ENCODE measurements at regions not wholly inside any gene's neighbourhood (a gene's known extent, or its start where the extent isn't known, plus 50 kb on each side); places are given as distances from the start of the nearest gene placed in this dataset.
"Not testable (repeated sequence)": the region's sequence is repeated elsewhere in the genome, so short reads cannot be mapped to it uniquely, and the experiment has no call there.

DNA sequence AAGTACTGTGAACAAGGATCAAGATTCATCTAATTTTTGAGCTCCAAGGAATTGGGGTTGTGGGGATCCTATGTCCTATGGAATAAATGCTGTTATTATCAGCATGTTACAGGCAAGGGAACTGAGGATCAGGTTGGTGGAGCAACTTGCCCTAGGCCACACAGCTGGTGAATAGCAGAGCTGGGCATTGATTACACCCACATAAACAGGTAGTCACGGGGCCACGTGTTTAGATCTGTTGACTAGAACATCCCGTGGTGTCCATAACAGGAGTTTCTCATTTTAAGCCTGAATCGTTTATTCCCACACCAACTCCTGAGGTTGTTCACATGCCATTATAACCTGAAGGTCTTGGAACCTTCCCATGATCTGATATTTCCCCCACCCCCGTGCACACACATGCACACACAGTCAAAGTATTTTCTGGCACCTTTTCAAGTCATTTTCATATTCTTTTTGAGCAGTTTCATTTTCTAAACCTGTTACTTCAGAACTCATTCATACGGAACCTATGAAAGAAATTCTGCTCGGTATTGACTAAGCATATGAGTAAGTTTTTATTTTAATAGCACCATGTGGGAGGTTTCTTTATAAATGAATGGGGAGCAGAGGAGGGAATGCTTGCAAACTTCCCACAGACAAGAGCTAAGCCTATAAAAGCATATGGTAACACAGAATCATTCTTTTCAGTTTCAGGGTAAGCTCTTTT, 338.1 kb downstream of the ANAPC1 start:
- DNase-seq, result not testable (repeated sequence)

DNA sequence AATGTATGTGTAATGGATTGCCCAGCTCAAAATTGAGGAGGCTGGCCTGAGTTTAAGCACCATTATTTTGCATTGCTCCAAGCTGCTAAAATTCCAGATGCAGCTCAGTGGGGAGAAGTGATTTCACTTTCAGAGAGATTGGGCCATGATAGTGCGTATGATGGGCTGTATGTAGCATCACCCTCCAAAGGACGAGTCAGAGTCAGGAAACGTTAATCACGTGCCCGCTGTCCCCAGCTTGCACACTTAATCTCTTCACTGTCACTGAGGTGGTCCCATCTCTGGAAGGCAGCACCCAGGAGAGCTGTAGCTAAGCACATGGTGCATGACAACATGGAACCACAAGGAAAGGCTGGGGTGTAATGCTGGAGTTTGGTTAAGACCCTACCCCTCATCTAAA, 337.4 kb downstream of the ANAPC1 start:
- DNase-seq, result not testable (repeated sequence)

DNA sequence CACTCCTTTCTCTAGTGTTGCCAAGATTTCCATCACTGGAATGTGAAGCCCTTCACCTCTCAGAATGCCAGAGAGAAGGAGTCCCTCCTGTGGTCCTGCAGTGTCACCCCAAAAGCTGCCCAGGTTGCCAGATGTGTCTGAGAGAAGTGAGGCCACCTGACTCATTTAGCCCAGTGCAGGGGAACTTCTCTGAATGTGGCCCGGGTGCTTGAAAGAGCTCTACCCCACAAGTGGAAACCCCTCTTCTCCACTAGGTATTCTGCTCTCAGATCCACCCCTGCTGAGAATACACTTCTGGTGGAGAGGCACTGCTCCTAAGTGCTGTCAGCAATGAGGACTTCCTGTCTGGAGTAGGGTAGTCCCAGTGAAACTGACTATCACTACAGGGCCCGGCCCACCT, 334.8 kb downstream of the ANAPC1 start:
- not testable (repeated sequence) for DNase-seq

DNA sequence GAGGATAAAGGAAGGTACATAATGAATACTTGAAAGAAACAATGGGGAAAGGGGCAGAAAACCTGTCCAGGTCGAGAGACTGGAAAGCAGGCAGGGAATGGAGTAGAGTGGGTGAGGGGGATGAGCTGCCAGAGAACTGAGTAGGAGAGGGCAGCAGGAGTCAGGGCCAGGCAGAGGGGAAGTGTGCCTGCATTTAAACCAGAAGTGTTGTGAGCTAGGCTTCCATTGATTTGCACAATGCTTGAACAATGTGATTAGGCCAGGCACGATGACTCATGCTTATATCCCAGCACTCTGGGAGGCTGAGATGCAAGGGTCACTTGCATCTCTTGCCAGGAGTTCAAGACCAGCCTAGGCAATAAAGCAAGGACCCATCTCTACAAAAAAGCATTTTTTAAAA, 332.6 kb downstream of the ANAPC1 start:
- not testable (repeated sequence) for DNase-seq

DNA sequence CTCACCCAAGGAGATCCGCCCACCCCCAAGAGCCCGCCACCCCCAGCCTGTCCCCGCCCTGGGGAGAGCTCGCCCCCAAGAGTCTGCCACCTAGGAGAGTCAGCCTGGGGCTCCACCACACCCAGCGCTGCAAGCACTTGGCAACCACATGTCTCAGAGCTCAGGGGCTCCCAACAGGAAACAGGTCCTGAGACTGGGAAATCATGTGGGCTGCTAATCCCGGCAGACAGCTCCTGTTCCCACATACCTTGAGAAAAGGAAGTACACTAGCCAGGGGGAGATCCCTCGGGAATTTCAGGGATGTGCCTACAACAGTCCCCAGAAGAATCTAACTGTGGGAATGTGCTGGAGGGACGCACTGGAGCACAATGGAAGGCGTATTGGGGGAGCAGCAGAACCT, 331.4 kb downstream of the ANAPC1 start:
- DNase-seq, result not testable (repeated sequence)

DNA sequence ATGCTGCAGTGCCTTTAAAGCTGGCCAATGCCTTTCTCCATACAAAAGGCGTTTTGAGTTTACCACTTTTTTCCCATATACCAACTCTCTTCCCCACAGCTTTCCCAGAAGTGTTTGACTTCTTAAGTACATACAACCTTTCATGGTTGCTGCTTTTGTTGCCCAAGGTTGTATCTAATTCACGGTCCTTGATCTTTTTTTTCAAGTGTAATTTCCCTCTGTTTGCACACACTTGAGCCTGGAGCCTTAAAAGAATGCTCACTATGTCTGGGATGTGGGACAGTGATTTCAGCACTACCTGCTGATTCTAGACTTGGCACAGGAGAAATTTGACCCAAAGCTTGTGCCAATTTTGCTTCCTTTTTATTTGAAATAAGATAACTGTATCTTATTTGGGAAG, 324.7 kb downstream of the ANAPC1 start:
- DNase-seq, result not testable (repeated sequence)

DNA sequence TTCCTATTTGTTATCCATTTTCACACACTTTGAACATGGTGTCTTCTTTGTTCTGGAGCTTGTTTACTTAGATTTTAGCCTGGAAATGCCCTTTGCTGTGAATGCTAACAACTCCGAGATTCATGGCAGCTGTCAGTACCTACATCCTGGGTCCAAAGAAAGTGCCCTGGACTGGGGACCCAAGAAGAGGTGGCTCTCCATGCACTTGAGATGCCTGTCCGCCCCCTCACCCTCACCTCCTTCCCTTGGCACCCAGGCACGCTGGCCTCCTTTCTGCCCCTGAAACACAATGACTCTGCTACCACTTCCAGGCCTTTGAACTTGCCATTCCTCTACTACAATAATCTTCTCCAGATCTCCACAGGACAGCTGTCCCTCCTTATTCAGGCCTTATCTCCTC, 324.2 kb downstream of the ANAPC1 start:
- DNase-seq, result not testable (repeated sequence)

DNA sequence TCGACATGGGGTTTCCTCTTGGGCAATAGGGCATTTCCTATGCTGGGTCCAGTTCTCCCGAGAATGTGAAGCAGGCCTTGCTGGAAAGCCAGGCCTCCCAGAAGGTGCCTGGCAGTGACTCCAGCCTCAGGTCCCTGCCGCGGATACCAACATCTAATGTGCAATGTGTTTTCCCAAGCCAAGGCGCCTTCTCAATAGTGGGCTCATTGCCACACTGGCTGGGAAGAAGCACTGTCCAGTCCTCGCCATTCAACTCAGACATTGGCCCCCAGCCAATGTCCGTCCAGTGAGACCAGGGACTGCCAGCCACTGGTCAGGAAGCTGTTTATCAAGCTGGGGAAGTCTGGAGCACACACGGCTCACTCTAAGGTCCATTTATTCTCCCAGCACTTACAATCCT, 317.9 kb downstream of the ANAPC1 start:
- not testable (repeated sequence) for DNase-seq

DNA sequence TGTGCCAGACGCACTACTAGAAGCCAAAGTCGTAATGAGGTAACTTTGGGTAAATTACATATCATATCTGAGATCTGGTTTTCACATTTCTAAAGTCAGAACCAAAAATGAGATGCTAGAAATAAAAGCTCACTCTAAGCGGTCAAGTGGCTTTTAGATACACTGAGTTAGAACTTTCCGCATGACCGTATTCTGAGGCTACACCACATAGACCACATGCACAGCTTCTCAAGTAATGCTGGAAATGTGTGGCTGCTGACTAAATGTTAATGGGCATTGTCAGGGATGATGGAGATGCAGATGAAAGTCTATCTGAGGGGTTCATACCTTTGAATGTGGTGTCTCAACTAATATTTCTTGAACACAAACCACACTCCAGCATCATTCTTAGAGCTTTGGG, 316.8 kb downstream of the ANAPC1 start:
- DNase-seq, result not testable (repeated sequence)

DNA sequence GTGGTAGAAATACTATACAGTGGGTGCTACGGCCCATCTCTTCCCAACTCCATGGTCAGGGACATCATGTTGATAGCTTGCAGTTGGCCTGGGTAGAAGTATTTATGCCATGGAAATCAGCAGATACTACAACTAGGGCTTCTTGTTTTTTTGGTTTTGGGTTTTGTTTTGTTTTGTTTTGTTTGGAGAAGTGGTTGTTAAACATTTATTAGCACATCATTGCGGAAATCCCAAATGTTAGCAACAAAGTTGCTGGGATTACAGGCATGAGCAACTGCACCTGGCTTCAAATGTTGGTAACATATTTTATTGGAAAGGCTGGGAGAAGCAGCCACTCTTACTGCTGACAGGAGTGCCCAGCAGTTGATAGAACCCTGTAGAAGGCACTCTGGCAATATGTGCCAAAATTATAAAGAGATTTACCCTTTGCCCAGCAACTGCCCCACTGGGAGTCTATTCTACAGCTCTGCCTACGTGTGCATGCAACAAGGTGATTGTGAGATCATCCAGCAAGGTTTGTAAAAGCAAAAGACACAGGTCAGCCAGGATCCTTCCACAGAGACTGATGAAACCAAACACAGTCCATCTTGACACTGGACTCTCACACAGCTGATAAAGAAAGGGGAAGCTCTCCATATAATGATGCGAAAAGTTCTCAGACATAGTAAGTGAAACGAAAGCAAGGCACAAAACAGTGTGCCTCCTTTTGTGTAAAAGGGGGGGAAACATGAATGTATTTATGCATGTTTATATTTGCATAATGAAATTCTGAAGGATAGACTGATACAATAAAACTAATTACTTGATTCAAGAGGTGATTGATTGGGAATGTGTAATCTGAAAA, 314.4 kb downstream of the ANAPC1 start:
- DNase-seq, result not testable (repeated sequence)

DNA sequence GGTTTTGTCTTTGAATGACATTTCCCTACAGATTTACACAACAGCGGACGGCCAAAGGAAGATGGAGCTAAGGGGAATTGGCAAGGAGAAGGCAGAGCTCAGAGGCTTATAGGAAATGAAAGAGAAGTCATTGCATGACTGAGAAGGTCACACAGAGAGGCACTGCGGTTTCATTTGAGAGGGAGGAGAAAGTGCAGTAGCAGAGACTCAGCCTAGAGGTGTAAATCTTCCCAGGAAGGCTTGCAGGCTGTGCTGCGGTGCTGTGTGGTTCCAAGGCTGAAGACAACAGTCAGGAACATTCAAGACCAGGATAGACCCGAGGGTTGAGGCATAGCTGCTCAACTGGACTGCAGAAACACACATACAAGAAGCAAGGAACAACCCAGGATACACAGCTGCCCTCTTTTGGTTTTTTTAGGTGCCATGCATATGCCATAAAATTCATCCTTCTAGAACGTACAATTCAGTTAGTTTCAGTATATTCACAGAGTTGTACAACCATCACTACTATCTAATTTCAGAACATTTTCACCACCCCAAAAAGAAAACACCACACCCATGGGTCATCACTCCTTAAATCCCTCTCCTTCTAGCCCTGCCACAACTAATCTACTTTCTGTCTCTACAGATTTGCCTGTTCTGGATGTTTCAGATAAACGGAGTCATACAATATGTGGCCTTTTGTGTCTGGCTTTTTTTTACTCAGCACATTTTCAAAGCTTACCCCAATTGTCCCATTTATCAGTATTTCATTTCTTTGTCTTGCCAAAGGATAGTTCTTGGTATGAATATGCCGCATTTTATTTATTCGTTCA, 313.5 kb downstream of the ANAPC1 start:
- not testable (repeated sequence) for DNase-seq

DNA sequence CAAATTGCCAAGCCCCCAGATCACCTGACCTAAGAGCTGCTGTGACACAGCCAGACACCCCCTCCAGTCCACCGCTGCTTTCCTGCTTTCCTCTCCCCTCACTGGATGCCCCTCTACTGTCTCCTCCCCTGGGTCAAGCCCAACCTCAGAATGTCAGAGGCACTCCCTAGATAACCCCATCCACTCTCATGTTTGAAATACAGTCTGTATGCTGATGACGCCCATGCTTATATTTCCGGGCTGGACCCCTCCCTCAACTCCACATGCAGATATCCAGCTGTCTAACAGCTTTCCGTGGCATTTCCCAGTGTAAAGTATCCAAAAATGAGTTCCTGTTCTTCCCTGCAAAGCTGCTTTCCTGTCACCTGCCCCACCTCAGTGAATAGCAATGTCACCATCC, 309.2 kb downstream of the ANAPC1 start:
- DNase-seq, result not testable (repeated sequence)

DNA sequence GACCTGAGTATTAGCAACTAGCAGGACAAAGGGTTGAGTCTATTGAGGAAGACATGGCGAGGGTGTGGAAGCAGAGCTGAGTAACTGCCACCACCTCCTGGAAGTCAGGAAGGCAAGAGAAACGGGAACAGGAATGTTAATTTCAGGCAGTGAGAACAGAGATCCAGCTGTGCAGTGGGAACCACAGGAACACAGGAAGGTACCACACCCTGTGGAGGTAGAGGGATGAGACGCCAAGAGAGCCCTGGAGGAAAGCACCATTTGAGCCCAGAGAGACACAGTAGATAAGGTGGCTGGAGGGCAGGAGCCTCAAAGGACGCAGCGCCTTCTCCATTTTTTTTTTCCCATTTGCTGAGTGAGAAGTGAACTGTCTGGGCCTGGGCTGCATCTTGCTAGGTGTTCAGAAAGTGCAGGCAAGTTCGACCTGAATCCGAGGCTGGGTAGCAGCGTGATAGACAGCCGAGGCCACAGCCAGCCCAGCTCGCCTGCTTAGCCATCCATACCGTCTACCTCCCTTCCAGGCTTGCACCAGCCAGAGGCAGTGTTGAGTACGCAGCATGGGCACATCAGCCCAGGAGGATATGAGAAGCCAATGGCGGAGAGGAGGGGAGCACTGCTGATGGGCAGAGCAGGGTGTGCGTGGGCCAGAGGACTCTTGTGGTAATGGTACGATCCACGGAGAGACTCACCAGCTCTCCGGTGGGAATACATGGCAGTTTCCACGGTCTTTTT, 306.7 kb downstream of the ANAPC1 start:
- DNase-seq, result not testable (repeated sequence)

DNA sequence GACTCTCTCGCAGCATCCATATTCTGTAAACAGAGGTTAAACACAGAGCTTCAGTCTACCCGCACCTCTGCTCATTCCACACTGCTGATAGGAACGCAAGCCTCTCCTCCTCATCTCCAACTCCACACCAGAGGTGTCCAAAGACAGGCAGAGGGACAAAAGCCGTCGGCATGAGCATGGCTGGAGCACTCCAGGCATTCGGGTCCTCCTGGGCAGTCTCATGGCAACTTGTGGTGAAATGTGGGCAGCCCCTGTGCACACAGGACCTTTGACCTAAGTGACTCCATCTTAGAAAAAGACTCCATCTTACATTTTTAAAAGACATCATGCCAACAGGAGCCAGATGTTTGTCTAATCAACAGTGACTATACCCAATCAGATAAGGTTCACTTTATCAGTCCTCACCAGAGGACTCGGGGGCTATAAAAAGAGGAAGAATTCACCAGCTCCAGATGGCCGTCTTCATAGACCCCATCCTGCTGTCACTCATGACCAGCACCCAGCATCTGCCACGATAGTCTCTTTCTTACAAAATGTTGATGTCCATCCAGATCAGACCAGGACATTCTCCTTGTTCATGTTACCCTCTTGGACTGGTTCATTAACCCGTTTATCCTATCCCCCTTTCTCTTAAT, 304.4 kb downstream of the ANAPC1 start:
- DNase-seq, result not testable (repeated sequence)

DNA sequence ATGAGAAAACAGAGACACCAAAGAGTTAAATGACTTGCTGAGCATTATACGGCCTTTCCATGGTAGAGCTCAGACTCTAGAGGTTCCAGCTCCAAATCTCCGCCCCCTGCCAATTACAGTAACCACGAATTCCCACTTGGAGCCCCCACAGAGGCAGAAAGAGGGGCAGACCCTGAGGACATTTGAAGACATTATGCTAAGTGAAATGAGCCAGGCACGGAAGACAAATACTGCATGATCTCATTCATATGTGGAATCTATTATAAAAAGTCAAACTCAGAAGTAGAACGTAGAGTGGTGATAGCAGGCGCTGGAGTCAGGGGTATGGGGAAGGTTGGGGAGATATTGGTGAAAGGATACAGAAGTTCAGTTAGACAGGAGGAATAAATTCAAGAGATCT, 303.4 kb downstream of the ANAPC1 start:
- DNase-seq, result not testable (repeated sequence)

DNA sequence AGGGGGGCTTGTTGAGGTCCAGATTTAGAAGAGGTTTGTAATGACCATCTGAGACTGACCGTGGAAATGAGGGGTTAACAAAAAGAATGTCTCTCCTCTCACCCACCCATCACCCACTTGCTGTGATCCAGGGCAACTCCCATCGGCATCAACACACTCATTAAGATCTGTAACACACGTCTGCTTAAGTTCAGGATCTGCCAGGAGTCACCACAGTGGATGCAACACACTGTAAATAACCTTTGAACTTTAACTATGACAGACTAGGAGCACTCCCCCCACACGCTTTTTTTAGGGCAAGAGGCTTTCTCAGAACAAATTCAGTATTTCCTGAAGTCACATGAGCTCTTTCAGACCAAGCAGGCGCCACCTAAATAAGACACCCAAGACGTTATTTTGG, 301.9 kb downstream of the ANAPC1 start:
- DNase-seq, result not testable (repeated sequence)

DNA sequence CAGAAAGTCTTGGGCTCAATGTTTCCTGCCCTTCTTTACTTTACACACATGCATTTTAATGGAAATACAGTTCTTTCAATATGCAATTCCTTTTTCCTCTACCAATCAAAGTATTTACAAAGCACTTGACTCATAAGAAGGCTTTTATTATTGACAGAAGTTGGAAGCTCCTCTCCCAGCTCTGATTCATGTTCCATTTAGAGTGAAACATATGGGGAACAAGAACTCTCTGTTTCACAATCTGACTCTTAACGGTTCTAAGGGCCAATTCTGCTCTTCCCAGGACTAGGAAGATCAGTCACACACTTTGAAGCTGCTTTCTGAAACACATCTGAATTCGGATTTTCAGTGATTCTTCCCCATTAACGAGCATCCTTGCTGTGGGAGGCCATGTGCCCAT, 300.5 kb downstream of the ANAPC1 start:
- DNase-seq, result not testable (repeated sequence)

DNA sequence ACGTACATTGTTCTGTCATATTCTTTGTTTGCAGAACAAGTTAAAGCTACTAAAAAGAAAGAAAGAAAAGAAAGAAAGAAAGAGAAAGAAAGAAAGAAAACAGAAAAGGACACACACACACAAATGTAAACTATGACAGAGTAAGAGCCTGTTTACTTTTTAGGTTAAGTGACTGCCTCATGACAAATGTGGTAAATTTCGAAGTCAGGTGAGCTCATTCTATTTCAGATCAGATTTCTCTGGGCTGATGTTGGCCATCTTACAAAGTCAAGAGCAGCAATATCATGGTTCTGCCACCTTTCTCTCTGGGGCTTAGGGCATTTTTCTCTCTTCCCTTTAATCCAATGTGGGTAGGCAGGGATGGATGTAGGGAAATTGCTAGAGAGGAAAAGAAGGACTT, 299.5 kb downstream of the ANAPC1 start:
- DNase-seq, result not testable (repeated sequence)

DNA sequence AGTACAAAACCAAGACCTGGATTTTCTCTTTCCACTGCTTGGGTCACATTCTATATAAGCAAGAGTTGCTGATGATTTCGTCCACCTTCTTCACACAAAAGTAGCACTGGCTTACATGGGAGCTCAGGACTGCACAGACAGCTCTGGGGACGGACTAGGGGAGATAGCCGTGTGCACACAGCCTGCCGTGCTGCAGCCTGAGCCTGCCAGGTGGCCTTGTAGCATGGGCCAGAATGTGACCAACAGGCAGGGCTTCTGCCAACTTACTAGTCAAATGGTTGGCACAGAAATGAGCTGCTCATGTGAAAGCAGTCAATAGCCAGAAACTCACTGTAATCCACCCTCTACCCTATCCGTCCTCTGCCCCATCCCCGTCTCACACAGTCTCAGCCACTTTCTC, 299.0 kb downstream of the ANAPC1 start:
- not testable (repeated sequence) for DNase-seq

DNA sequence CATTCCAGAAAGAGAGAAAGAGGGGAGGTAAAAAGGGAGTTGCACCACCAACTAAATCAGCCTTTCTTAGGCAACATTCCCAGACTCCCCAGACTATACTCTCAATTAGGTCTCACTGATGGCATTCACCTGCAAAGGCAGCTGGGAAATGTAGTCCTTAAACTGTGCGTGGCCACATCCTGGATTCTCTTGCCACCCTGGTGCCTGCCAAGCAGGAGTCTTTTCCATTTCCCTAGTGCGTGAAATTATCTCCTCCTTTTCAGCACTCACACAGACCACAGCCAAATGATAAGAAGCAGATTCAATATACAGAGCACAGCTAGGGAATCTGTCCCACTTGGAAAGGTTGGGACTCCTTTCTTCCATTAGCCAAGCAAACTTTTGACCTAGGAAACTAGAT, 298.0 kb downstream of the ANAPC1 start:
- DNase-seq, result not testable (repeated sequence)

DNA sequence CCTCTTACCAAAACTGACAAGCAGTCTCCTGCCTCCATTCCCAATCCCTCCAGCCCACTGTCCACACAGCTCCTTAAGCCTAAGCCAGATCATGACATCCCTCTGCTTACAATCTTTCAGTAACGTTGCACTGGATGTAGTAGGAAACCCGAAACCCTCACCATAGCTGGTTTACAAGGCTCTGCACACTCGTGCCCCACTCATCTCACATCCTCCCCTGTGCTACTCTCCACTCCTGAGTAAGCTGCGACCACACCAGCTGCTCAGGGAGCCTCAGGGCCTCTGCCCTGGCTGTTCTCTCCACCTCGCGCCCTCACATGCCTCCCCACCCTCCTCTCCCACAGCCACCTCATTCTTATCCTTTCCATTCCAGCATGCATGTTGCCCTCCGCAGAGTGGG, 288.9 kb downstream of the ANAPC1 start:
- not testable (repeated sequence) for DNase-seq
